ENCODE measurements at regions not wholly inside any gene's neighbourhood (a gene's known extent, or its start where the extent isn't known, plus 50 kb on each side); places are given as distances from the start of the nearest gene placed in this dataset.

- DNase-seq (ENCODE audit: low read depth in 3 of 3) = no peak
These were observed 62.7 kb upstream of the MRPS22 start for GRCh38 chr3:139281096-139281495.

DNA sequence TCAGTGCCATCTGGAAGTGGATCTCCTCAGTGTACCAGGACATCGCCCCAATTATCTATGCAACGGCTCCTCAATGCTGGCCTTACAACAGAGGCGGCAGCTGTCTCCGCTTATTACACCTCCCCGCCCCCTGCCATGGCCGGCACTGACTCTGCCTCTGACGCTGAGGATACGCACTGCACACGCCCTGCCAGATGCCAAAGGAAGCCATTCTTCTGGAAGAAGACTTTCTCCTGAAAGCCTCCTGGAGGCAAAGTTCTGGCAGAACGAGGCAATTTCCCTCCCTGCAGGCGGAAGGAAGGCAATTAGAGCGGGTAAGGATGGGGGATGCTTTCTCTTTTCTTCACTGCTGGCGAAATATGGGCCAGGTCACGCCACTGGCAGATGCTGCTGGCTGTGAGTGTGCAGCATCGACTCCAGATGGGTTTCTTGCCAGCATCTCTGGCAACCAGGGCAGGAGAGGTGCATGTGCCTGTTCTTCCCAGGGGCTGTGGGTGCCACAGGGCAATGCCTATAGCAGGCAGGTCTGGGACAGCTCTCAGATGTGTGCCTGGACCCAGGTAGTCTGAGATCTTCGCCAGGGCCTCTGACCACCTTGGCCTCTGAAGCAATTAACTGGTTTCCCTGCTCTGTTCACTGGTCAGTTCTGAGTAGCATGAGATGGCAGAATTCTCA, 62.2 kb upstream of the MRPS22 start:
- no peak for DNase-seq (ENCODE audit: low read depth in 3 of 3)

DNA sequence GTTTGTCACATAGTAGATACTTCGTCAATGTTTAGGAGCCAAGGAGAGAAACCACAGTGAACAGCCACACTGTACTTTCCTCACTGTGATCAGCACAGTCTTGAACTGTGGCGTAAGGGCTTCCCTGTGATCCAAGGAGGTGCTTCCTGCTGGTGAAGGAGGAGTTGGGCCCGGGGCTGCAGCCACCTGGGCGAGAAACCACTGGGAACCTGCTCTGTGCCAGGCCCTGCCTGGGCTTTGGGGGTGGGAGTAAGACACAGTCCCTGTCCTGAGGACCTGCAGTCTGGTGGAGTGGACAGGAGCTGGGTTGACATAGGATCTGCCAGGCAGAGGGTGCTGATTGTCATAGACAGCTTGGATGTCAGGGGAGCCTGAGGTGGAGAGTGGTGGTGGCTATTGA, 60.5 kb upstream of the MRPS22 start:
- no peak for DNase-seq (ENCODE audit: low read depth in 3 of 3)

- no peak for DNase-seq (ENCODE audit: low read depth in 3 of 3)
These were observed 59.6 kb upstream of the MRPS22 start for GRCh38 chr3:139284221-139284620.

- no peak for DNase-seq (ENCODE audit: low read depth in 3 of 3)
These were observed 58.1 kb upstream of the MRPS22 start for GRCh38 chr3:139285691-139286090.

DNA sequence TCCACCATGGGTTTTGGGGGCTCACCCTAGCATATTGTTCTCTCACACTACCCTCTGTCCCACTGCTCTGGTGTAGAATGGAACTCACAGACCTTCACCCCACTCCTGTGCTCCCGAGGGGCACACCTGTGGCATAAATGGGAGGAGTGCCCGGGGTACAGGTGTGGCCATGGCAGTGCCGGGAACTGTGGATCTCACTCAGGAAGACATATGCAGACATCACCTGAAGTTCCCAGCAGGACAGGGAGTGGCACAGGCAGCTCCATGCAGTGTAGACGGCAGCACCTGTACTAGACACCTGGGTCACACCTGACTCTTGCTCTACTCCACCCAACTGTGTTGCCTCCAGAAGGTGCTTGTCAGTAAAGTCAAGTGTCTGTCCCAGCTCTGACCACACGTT, 57.6 kb upstream of the MRPS22 start:
- no peak for DNase-seq (ENCODE audit: low read depth in 3 of 3)

DNA sequence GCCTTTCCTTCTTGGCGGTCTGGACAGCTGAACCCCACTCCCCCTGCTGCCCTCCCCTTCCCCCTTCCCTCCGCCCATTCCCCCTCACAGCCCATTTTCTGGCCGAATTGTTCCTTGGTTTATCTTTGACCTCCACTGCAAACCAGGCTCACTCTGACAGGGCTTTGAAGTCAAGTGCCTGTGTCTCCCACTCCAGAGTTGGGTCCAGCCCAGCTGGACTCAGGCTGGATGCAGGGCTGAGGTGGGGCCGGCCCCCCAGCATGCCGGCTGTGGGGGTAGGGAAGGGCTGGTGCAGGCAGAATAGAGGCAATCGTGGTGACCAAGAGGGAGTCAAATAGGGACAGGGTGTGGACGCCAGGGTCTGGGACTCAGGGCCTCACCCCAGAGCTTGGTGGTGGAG, 57.0 kb upstream of the MRPS22 start:
- DNase-seq (ENCODE audit: low read depth in 3 of 3) = no peak

GRCh38 chr3:139287557-139287956, 56.3 kb upstream of the MRPS22 start:
- DNase-seq (ENCODE audit: low read depth in 3 of 3) = no peak

DNA sequence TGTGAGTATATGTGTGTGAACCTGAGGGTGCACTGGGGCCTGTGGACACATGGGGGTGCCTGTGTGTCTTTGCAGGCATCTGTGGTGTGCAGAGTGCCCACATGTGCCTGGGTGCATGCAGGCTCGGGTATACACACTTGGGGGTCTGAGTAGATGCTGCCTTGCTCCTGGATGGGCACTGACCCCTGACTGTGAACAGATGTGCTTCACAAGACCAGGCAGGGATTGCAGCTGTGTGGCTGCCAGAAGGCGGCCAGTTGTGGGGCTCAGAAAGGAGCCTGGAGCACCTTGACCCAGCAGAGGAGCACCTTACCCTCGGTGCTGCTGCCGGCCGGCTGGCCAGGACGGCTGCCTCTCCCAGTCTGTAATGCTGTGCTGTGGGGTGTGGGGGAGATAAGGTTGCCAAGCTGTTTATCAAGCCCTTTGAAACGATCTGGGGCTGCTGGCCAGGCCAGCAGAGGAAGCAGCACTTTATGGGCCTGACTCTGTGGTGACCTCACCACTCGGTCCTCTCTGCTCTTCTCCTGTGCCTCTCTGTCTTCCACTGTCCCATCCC, 55.5 kb upstream of the MRPS22 start:
- no peak for DNase-seq (ENCODE audit: low read depth in 3 of 3)

GRCh38 chr3:139289860-139290524, 53.8 kb upstream of the MRPS22 start:
- no peak for DNase-seq (ENCODE audit: low read depth in 3 of 3)

GRCh38 chr3:139291276-139292051, 52.4 kb upstream of the MRPS22 start:
- DNase-seq (ENCODE audit: low read depth in 3 of 3) = no peak

GRCh38 chr3:139292192-139292591, 51.6 kb upstream of the MRPS22 start:
- no peak for DNase-seq (ENCODE audit: low read depth in 3 of 3)

DNA sequence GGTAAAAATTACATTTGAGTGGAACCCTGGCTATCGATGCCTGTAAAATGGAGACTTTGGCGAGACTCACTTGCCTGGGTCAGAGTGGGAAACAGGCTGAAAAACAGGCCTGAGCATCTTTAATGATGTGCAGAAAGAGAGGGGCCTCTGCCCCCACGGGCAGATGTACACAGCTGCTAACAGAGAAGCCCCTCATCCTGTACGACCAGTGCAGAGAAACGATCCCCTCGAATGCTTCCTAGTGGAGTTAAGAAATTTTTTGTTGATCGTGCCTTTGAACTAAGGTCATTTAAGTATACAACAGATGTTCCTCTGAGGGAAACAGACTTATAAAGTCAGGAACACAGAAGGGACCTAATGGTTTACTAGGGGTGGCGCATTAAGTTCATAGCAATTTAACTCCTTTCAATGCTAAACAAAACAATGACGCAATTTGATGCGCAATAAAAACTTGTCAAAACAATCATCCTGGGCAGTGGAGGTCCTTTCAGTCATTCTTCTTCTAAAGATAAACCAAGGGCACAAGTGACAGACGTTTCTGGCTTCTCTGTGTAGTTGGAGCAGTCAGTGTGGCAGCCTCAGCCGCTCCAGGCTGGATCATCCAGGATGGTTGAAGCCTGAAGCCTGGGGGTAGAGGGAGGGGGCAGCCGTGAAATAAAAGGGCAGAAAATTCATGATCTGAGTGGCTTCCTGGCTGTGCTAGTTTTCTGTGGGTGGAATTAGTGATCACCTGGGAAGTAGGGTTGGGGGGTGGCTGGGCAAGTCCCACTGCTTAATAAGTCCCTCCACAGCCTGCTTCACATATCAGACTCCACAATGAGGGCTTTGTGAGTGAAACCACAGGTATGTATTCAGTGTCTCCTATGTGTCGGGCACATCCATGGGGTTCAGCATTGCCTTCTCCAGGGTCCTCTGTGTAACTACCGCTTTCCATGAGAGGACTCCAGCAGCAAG, 50.8 kb upstream of the MRPS22 start:
- DNase-seq (ENCODE audit: low read depth in 3 of 3) = no peak

GRCh38 chr3:139293665-139294023, 50.2 kb upstream of the MRPS22 start:
- no peak for DNase-seq (ENCODE audit: low read depth in 3 of 3)

All from stimulated activated CD4-positive, alpha-beta T cell treated with anti-CD3 and anti-CD28 coated beads, TNF-alpha, amount 100 ng/mL, for 48 hours (primary cell).